GM19395 (cell line): ENCODE measurements at regions not wholly inside any gene's neighbourhood (a gene's known extent, or its start where the extent isn't known, plus 50 kb on each side); places are given as distances from the start of the nearest gene placed in this dataset.

Experiments used
- ATAC-seq: cut with Tn5 transposase; IDR thresholded peaks from one replicate; pipeline ENCODE4 v1.9.1; 2021; ENCODE audit warnings: mild to moderate bottlenecking, moderate library complexity; ENCODE audit not compliant: unreplicated experiment

DNA sequence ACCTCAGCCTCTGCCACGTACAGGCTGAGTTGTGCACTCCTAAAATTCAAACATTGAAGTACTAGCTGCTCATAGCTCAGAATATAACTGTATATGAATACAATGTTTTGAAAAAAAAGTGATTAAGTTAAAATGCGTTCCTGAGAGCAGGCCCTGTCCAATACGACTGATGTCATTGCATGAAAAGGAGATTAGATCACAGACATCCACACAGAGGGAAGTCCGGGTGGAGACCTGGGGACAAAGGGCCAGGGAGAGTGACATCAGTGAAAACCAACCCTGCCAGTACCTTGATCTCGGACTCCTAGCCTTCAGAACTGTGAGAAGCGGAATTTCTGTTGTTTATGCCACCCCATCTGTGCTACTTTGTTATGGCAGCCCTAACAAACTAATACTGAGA lies 311.4 kb upstream of the NR2F2 start:
- no peak for ATAC-seq

DNA sequence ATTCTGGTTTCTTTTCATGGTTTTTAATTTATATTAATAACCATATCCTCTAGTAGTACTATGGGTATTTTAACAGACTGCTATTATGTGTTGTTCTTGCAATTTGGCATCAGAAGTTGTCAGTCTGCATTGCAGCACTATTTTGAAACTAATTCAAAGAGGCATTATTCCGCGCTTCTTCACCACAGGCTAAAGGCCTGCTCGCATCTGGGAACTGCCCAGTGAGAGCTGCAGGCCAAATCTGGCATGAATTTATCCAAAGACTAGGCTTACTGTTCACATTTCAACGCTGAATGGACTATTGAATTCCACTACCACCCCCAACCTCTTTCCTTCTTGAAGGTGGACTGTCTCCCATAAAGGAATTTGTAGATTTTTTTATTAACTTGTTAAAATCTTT lies 310.4 kb upstream of the NR2F2 start:
- no peak for ATAC-seq

- ATAC-seq: no peak
Measured at GRCh38 chr15:96020797-96021196, 309.7 kb upstream of the NR2F2 start.

- no peak for ATAC-seq
Measured at GRCh38 chr15:96023081-96023480, 307.4 kb upstream of the NR2F2 start.

DNA sequence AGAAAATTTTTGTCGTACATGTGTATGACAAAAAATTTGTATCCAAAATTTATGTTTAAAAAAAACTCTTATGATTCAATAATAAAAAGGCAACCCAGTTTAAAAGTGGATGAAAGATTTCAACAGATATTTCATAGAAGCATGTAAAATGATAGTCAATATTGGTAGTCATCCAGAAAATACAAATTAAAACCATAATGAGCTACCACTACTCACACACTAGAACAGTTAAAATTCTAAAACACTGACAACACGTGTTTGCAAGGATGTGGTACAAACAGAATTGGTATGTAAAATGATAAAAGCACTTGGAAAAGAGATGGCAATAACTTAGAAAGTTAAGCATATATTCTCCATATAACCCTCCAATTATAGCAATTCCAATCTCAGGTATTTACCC lies 303.0 kb upstream of the NR2F2 start:
- no peak for ATAC-seq

- no peak for ATAC-seq
Measured at GRCh38 chr15:96028620-96029019, 301.9 kb upstream of the NR2F2 start.

DNA sequence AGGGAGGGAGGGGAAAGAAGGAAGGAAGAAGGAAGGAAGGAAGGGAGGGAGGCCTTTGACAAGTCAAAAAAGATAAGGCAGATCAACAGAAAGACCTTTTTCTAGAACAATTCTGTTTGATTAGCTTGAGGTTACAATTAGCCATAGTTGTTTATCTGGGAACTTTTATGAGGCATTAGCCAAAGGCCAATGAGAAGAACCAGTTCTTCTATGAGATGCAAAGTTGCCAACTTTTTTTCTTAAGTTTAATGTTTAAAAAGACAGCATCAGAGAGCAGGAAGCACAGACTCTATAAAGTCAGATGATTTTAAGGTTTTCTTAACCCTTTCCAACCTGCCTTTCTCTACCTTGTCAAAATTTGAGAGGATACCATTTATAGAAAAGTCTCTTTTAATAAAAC lies 301.3 kb upstream of the NR2F2 start:
- no peak for ATAC-seq

GRCh38 chr15:96031426-96032110 lies 298.9 kb upstream of the NR2F2 start:
- peak; percentile 58 for ATAC-seq

DNA sequence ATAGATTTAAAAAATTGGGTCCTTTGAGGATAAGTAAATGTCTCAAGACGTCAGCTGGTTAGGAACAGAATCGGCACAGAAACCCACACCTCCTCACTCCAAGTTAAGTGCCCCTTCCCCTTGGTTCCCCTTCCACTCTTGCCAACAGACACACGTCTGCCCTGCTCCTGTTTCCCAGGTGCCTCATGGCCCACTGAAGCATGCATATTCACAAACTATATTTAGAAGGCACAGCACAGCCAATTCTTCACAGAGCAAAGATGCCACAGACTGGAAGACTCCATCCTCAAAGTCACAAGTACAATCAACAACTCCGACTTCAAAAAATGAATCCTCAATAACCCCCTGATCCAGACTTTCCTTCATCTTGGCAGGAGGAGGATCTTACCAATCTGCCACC lies 295.4 kb upstream of the NR2F2 start:
- ATAC-seq: no peak

DNA sequence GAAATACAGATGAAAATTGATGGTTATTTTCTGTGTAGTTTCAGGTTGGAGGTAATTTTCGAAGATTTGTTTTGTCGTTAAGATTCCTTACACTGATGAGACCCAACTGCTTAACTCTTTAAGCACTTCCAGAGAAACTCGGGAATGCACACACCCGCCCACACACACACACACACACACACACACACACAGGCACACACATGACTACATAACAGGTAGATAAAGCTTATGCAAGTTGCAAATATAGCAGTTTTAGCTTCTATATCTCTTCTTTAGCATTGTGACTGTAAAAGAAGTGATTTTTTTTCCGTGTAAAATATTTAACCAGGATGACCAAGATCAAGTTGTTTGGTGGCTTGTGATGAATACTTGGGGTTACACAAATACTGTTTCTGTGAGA lies 294.9 kb upstream of the NR2F2 start:
- no peak for ATAC-seq

DNA sequence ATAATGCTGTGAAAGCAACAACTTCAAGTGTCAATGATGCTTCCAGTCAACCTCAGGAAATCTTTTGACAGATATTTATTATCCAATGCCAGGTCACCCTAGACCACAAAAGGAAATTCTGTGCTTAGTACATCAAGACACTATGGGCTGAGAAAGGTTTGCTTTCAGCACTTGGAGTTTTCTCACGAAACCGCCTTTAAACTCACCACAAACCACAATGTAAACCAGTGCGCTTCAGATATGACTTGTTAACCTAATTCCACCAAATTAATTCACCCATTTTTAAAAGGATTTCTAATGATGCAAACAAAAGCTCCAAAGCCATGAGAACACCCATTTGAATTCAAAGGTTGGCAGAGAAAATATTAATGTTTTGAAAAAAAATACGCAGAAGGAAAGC lies 292.9 kb upstream of the NR2F2 start:
- ATAC-seq: peak; percentile 82

- no peak for ATAC-seq
Measured at GRCh38 chr15:96038131-96038530, 292.4 kb upstream of the NR2F2 start.

DNA sequence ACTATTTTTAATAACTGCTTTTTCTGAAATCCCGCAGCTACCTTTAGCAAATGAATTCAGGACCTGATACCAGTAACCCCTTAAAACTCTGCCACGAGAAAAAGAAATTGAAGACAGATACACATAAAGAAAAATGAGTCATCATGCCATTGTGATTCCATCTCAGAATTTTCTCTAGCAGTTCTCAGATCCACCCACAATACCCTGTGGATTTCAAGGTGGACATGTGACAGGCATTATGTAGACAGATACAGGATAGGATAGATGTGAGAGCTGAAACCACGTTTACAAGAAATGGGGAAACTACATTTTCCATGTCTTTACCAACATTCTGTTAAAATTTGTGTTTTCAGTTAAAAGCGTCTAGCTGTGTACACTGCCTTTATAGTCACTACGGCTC lies 291.9 kb upstream of the NR2F2 start:
- ATAC-seq: no peak

GRCh38 chr15:96041982-96042733 lies 288.3 kb upstream of the NR2F2 start:
- ATAC-seq: no peak

DNA sequence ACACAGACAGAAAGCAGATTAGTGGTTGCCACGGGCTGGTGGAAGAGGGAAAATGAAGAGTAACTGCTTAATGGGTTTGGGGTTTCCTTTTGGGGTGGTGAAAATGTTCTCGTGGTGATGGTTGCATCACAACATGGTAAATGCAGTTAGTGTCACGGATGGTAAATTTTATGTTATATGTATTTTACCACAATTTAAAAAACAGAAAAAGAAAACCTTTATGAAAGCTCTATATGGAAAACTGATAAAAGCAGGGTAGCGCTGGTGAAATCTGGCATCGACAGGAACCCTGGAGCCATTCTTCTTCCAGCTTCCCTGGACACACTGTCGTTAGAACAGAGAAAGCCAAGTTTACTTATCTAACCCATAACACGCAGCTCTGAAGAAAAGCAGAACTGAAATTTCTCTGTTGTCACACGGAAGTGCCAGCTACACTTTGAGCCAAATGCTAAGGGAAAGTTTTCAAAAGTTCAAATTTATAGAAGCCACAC lies 287.7 kb upstream of the NR2F2 start:
- ATAC-seq: peak; percentile 86

- no peak for ATAC-seq
Measured at GRCh38 chr15:96043591-96044171, 286.8 kb upstream of the NR2F2 start.

- ATAC-seq: no peak
Measured at GRCh38 chr15:96046620-96047240, 283.8 kb upstream of the NR2F2 start.

- ATAC-seq: no peak
Measured at GRCh38 chr15:96047255-96047931, 283.1 kb upstream of the NR2F2 start.

DNA sequence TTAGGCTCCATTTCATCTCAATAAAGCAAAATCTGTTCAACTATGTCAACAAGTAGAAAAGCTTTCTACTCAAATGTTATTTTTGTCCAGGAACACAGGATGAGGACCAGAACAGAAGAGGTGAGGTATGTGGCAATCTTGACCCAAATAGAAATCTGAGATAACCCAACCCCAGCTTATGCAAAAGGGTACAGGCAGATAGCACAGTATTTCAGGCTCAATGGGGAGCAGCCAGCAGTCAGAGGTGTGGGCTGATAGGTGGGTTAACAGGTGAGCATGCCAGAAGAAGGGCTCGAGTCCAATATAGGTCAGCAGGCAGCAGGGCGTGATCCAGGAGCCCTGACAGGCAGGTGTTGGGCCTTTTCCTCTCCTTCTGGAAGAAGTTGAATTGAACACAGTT lies 281.2 kb upstream of the NR2F2 start:
- ATAC-seq: no peak

GRCh38 chr15:96049766-96050165 lies 280.7 kb upstream of the NR2F2 start:
- ATAC-seq: no peak

DNA sequence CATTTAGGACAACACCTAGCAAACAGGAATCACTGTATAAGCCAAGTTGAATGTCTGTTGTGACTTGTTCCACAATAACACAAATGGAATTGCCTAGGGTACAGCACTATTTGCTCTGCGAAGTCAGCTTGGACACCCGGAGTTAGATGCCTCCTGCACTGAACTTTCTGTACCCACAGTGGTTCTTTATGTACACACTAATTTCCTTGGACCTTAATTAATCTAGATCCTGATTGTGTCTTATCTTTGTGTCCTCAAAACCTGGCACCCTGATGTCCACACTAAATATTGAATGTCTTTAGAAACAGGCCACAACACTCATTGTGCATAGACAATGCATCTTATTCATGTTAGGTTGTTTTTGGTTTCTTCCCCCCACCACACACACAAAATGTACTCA lies 278.9 kb upstream of the NR2F2 start:
- ATAC-seq: no peak
